ENCODE measurements at regions not wholly inside any gene's neighbourhood (a gene's known extent, or its start where the extent isn't known, plus 50 kb on each side); places are given as distances from the start of the nearest gene placed in this dataset.
"Not testable (repeated sequence)": the region's sequence is repeated elsewhere in the genome, so short reads cannot be mapped to it uniquely, and the experiment has no call there.

DNA sequence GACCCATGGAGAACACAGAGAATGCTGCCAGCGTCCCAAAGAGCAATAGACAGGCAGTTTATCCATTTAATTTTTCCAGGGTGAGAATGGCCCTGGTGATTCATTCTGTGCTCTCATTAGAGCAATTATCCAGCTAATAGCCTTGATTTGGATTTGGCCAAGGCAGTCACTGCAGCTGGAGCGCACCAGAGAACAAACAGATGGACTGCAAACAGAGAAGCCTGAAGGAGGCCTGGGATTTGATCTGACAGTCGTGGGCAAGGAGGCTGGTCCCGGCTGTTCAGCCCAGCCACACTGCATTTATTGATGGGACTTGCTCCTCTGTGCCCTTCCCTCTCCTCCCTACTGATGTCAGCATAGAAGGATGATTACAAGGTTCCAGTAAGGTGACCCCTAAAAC is 353.9 kb upstream of the C1orf174 start:
- Histone ChIP-seq H3K9me3 (ENCODE audit: control insufficient read depth, insufficient read depth, low read depth, low read length) (peaks cover 33% of the 10 kb centered on the region), H3K4me3 (ENCODE audit: low read depth, low read length) (no peak overlapping the region), H3K4me1 (ENCODE audit: control insufficient read depth, insufficient read depth, low read length) (no peaks in the 10 kb centered on the region), H3K36me3 (ENCODE audit: control insufficient read depth, insufficient read depth, low read length) (no peaks in the 10 kb centered on the region), H3K27ac (ENCODE audit: low read depth, low read length) (no peak overlapping the region), H3K9ac (ENCODE audit: low read length) (no peak overlapping the region), H3K27me3 (ENCODE audit: control insufficient read depth, insufficient read depth, low read length) (no peaks in the 10 kb centered on the region)

GRCh38 chr1:4256351-4256750 is 356.3 kb upstream of the C1orf174 start:
- Histone ChIP-seq H3K27me3 (ENCODE audit: control insufficient read depth, insufficient read depth, low read length) (no peaks in the 10 kb centered on the region), H3K36me3 (ENCODE audit: control insufficient read depth, insufficient read depth, low read length) (no peaks in the 10 kb centered on the region), H3K4me1 (ENCODE audit: control insufficient read depth, insufficient read depth, low read length) (no peaks in the 10 kb centered on the region), H3K9me3 (ENCODE audit: control insufficient read depth, insufficient read depth, low read depth, low read length) (peaks cover 43% of the 10 kb centered on the region), H3K4me3 (ENCODE audit: low read depth, low read length) (no peak overlapping the region), H3K27ac (ENCODE audit: low read depth, low read length) (no peak overlapping the region), H3K9ac (ENCODE audit: low read length) (no peak overlapping the region)

GRCh38 chr1:4258146-4258777 is 358.2 kb upstream of the C1orf174 start:
- not testable (repeated sequence) for H3K27ac ChIP-seq (ENCODE audit: low read depth, low read length); H3K9ac ChIP-seq (ENCODE audit: low read length); H3K27me3 ChIP-seq (ENCODE audit: control insufficient read depth, insufficient read depth, low read length); H3K4me3 ChIP-seq (ENCODE audit: low read depth, low read length); H3K4me1 ChIP-seq (ENCODE audit: control insufficient read depth, insufficient read depth, low read length); H3K36me3 ChIP-seq (ENCODE audit: control insufficient read depth, insufficient read depth, low read length)
- peaks cover 53% of the 10 kb centered on the region for H3K9me3 ChIP-seq (ENCODE audit: control insufficient read depth, insufficient read depth, low read depth, low read length)

- H3K36me3 ChIP-seq (ENCODE audit: control insufficient read depth, insufficient read depth, low read length): no peaks in the 10 kb centered on the region
- no peaks in the 10 kb centered on the region for H3K4me1 ChIP-seq (ENCODE audit: control insufficient read depth, insufficient read depth, low read length)
- H3K9me3 ChIP-seq (ENCODE audit: control insufficient read depth, insufficient read depth, low read depth, low read length): peaks cover 51% of the 10 kb centered on the region
- H3K27me3 ChIP-seq (ENCODE audit: control insufficient read depth, insufficient read depth, low read length): no peaks in the 10 kb centered on the region
- H3K27ac ChIP-seq (ENCODE audit: low read depth, low read length): no peak overlapping the region
- no peak overlapping the region for H3K9ac ChIP-seq (ENCODE audit: low read length)
- no peak overlapping the region for H3K4me3 ChIP-seq (ENCODE audit: low read depth, low read length)
Observed at GRCh38 chr1:4261327-4261726, 361.3 kb upstream of the C1orf174 start.

DNA sequence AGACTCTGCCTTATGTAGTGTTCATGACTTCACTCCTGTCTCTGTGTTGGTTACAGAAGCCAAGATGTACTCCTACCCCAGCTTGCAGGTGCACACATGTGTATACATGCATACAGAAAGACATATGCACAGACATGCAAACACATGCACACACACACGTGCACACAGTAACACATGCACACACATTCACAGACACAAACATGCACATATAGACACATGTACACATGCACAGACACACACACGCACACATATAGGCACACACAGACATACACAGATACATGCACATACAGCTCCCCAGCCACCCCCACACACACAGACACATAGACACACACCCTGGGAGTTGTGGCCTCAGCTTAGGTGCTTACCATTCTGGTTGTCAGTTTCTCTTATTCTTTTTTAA is 362.6 kb upstream of the C1orf174 start:
- H3K4me3 ChIP-seq (ENCODE audit: low read depth, low read length): no peak overlapping the region
- peaks cover 41% of the 10 kb centered on the region for H3K9me3 ChIP-seq (ENCODE audit: control insufficient read depth, insufficient read depth, low read depth, low read length)
- no peak overlapping the region for H3K9ac ChIP-seq (ENCODE audit: low read length)
- no peaks in the 10 kb centered on the region for H3K36me3 ChIP-seq (ENCODE audit: control insufficient read depth, insufficient read depth, low read length)
- H3K4me1 ChIP-seq (ENCODE audit: control insufficient read depth, insufficient read depth, low read length): no peaks in the 10 kb centered on the region
- no peak overlapping the region for H3K27ac ChIP-seq (ENCODE audit: low read depth, low read length)
- H3K27me3 ChIP-seq (ENCODE audit: control insufficient read depth, insufficient read depth, low read length): no peaks in the 10 kb centered on the region

DNA sequence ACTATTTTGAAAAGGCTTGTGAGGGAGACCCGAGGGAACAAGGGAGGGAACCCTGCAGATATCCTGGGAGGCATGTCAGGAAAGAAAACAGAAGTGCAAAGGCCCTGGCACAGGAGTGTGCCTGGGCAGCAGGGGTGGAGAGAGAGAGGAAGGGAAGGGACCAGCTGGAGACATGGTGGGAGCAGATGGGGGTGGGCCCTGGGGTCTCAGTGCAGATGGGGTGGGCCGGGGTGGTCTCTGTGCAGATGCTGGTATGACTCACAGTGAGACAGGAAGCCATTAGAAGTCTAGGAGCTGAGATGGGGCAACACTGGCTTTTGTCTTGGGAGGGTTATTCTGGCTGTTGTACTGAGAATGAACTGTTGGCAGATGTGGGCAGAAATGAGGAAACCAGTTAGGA is 363.6 kb upstream of the C1orf174 start:
- Histone ChIP-seq H3K4me3 (ENCODE audit: low read depth, low read length) (no peak overlapping the region), H3K36me3 (ENCODE audit: control insufficient read depth, insufficient read depth, low read length) (no peaks in the 10 kb centered on the region), H3K9ac (ENCODE audit: low read length) (no peak overlapping the region), H3K27ac (ENCODE audit: low read depth, low read length) (no peak overlapping the region), H3K27me3 (ENCODE audit: control insufficient read depth, insufficient read depth, low read length) (no peaks in the 10 kb centered on the region), H3K4me1 (ENCODE audit: control insufficient read depth, insufficient read depth, low read length) (peaks cover 5% of the 10 kb centered on the region; the same call in 1 of the 2 replicates), H3K9me3 (ENCODE audit: control insufficient read depth, insufficient read depth, low read depth, low read length) (peaks cover 31% of the 10 kb centered on the region)

- no peak overlapping the region for H3K9ac ChIP-seq (ENCODE audit: low read length)
- H3K36me3 ChIP-seq (ENCODE audit: control insufficient read depth, insufficient read depth, low read length): no peaks in the 10 kb centered on the region
- peaks cover 14% of the 10 kb centered on the region for H3K9me3 ChIP-seq (ENCODE audit: control insufficient read depth, insufficient read depth, low read depth, low read length)
- H3K4me3 ChIP-seq (ENCODE audit: low read depth, low read length): no peak overlapping the region
- H3K4me1 ChIP-seq (ENCODE audit: control insufficient read depth, insufficient read depth, low read length): peaks cover 5% of the 10 kb centered on the region; the same call in 1 of the 2 replicates
- no peak overlapping the region for H3K27ac ChIP-seq (ENCODE audit: low read depth, low read length)
- H3K27me3 ChIP-seq (ENCODE audit: control insufficient read depth, insufficient read depth, low read length): no peaks in the 10 kb centered on the region
Observed at GRCh38 chr1:4265836-4266235, 365.8 kb upstream of the C1orf174 start.

GRCh38 chr1:4267381-4268261 is 367.5 kb upstream of the C1orf174 start:
- H3K27ac ChIP-seq (ENCODE audit: low read depth, low read length): no peak overlapping the region
- no peaks in the 10 kb centered on the region for H3K27me3 ChIP-seq (ENCODE audit: control insufficient read depth, insufficient read depth, low read length)
- H3K9ac ChIP-seq (ENCODE audit: low read length): no peak overlapping the region
- H3K4me3 ChIP-seq (ENCODE audit: low read depth, low read length): no peak overlapping the region
- H3K4me1 ChIP-seq (ENCODE audit: control insufficient read depth, insufficient read depth, low read length): peaks cover 5% of the 10 kb centered on the region; the same call in 1 of the 2 replicates
- H3K9me3 ChIP-seq (ENCODE audit: control insufficient read depth, insufficient read depth, low read depth, low read length): peaks cover 1% of the 10 kb centered on the region; the same call in 1 of the 2 replicates
- no peaks in the 10 kb centered on the region for H3K36me3 ChIP-seq (ENCODE audit: control insufficient read depth, insufficient read depth, low read length)

DNA sequence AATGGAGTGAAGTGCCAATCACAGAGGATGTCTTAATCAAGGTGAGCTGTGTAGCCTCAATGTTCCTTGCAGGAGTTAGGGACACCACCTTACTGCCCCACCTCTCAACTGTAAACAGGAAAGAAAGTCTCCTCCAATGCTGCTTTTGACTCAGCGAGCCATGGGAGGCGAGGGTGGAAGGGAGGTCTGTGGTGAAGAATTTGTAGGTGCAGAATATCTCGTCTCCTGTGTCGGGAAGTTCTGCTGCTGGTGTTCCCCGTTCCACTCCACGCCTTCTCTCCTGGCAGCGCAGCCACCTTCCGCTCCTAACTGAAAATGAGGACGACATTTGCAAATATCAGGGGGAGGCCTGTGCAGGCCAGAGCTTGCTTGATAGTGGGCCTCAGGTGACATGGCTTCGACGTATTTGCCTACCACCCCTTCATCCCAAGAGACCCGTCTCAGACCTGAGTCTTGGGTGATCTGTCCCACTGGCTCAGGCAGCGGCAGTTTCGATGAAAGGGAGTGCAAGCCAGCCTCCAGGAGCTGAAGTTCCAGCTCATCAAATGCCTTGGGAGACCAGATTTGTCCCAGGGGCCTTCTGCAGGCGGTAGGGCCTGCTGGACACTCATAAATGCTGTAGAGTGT is 368.3 kb upstream of the C1orf174 start:
- no peak overlapping the region for H3K9ac ChIP-seq (ENCODE audit: low read length)
- no peaks in the 10 kb centered on the region for H3K9me3 ChIP-seq (ENCODE audit: control insufficient read depth, insufficient read depth, low read depth, low read length)
- H3K4me1 ChIP-seq (ENCODE audit: control insufficient read depth, insufficient read depth, low read length): peaks cover 5% of the 10 kb centered on the region; the same call in 1 of the 2 replicates
- no peaks in the 10 kb centered on the region for H3K36me3 ChIP-seq (ENCODE audit: control insufficient read depth, insufficient read depth, low read length)
- no peaks in the 10 kb centered on the region for H3K27me3 ChIP-seq (ENCODE audit: control insufficient read depth, insufficient read depth, low read length)
- H3K4me3 ChIP-seq (ENCODE audit: low read depth, low read length): no peak overlapping the region
- no peak overlapping the region for H3K27ac ChIP-seq (ENCODE audit: low read depth, low read length)

DNA sequence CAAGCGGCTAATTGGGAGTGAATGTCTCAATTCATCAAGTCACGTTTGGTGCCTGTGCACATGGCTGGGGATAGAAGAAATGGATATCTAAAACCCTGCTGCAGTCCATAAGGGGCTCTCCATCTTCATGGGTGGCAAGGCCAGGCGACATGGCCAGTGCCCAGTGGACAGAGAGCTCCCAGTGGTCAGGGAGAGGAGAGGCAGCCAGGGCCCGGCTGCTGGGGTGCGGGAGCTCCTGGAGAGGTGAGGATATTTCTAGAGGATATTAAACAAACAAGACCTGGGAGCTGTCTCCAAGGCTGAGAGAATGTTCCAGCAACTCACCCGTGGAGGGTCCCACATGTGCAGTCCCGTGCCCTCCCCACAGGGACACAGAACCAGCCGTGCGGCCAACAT is 368.8 kb upstream of the C1orf174 start:
- H3K27ac ChIP-seq (ENCODE audit: low read depth, low read length): no peak overlapping the region
- H3K9me3 ChIP-seq (ENCODE audit: control insufficient read depth, insufficient read depth, low read depth, low read length): no peaks in the 10 kb centered on the region
- H3K4me1 ChIP-seq (ENCODE audit: control insufficient read depth, insufficient read depth, low read length): peaks cover 5% of the 10 kb centered on the region; the same call in 1 of the 2 replicates
- H3K27me3 ChIP-seq (ENCODE audit: control insufficient read depth, insufficient read depth, low read length): no peaks in the 10 kb centered on the region
- H3K9ac ChIP-seq (ENCODE audit: low read length): no peak overlapping the region
- no peaks in the 10 kb centered on the region for H3K36me3 ChIP-seq (ENCODE audit: control insufficient read depth, insufficient read depth, low read length)
- no peak overlapping the region for H3K4me3 ChIP-seq (ENCODE audit: low read depth, low read length)

DNA sequence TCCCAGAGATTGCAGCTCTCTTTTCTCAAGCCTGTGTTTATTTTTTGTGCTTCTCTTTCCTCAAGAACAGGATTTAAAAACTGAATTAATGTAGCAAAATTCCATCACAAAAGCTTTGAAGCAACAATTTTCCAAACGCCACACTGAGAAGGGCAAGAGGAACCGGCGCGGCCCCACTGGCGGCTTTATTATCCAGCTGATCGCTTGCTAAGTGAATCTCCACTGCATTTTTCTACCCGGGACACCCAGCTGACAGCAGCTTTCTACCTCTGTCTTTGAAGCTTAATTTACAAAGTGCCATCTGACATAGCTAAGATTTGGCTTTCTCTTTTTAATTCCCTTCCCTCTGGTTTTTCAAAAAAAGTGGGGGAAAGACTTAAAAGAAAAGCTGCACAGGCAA is 369.3 kb upstream of the C1orf174 start:
- no peaks in the 10 kb centered on the region for H3K36me3 ChIP-seq (ENCODE audit: control insufficient read depth, insufficient read depth, low read length)
- H3K9ac ChIP-seq (ENCODE audit: low read length): no peak overlapping the region
- H3K27me3 ChIP-seq (ENCODE audit: control insufficient read depth, insufficient read depth, low read length): no peaks in the 10 kb centered on the region
- peaks cover 5% of the 10 kb centered on the region; the same call in 1 of the 2 replicates for H3K4me1 ChIP-seq (ENCODE audit: control insufficient read depth, insufficient read depth, low read length)
- no peak overlapping the region for H3K4me3 ChIP-seq (ENCODE audit: low read depth, low read length)
- no peak overlapping the region for H3K27ac ChIP-seq (ENCODE audit: low read depth, low read length)
- H3K9me3 ChIP-seq (ENCODE audit: control insufficient read depth, insufficient read depth, low read depth, low read length): no peaks in the 10 kb centered on the region

All from HUES6 (cell line).